NCI-H1092 treated with DMSO at 0.1 percent for 48 hours (cell line): ENCODE measurements at regions not wholly inside any gene's neighbourhood (a gene's known extent, or its start where the extent isn't known, plus 50 kb on each side); places are given as distances from the start of the nearest gene placed in this dataset.

Source experiments
- DNase-seq: peaks from one replicate; lab custom pipeline; 2025; lab: John Stamatoyannopoulos, UW

DNA sequence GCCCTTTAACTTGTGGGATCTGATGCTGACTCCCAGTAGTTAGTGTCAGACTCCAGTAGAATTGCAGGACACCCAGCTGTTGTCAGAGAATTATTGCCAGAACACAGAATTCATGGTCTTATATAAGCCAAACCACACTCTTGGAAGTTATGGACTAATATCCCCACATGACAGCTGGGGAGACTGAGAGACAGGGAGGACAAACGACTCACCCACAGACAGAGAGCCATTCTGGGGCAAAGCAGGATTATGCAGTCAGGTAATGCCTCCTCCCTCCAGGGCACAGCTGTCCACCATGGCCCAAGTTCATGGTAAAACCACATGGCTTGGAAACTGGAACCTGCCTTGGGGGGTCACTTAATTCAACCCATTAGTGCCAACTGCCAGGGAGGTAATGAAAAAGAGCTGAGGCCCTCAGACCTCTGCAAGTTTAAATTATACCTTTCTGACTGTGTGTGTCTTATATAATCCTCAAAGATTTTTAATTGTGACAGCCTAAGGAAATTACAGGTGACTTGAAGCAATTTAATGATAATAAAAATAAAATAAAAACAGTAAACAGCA lies 299.5 kb downstream of the BUD13 start:
- DNase-seq: no peak

DNA sequence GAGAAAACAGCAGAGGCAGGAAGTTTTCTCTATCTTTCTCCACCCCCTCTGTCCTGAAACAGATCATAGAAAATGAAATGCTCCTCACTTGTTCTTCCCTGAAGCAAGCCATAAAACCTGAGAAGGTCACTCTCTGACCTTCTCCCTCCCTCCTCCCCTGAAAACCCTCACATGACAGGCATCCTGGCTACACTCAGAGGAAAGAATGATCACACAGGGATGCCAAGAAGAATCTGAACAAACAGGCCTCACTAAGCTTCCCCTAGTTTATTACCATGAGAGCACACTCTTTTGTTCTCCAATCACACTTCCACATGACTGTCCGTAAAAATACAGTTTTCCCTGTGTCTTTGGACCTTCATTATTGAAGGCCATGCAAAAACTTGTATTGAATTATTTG lies 300.1 kb downstream of the BUD13 start:
- no peak for DNase-seq

DNA sequence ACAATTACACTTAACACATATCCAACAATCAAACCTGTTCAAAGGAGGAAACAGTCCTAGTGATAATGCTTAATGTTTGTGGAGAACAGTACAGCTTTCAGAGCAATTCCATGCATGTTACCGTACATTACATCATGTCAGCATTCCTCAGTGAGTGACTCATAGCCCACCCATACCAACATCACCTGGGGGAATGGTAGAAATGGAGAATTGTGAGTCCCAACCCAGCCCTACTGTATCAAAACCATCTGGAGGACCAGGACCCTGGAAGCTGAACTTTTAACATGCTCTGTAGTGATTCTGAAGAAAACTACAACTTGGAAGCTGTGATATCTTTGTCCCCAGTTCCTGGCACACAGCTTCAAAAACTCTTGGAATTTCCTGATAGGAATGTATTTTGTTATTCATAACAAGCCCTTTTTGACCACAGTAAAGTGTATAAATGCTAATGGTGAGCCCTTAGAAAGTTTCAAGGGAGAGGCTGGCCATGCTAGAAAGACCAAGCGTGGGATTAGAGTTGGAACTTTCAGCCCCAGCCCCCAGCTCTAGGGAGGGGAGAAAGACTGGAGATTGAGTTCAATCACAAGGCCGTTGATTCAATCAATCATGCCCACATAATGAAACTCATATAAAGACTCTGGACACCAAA lies 301.1 kb downstream of the BUD13 start:
- DNase-seq: no peak

DNA sequence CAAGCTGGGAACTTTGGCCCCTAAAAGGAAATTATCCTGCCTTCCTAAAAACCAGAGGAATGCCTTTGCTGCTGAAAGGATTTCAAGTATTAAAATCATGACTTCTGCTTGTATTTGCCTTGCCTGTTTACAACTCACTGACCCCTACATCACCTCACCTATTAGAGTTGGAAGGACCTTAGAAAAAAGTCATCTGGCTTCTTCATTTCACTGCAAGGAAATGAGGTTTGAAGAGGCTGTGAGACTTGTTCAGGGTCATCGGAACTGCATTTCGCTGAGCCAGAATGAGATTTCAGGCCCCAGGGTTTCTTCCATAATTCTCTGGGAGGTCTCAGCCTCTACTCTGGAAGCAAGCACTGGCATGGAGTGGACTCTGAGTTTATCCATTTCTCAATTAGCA lies 304.1 kb downstream of the BUD13 start:
- no peak for DNase-seq

DNA sequence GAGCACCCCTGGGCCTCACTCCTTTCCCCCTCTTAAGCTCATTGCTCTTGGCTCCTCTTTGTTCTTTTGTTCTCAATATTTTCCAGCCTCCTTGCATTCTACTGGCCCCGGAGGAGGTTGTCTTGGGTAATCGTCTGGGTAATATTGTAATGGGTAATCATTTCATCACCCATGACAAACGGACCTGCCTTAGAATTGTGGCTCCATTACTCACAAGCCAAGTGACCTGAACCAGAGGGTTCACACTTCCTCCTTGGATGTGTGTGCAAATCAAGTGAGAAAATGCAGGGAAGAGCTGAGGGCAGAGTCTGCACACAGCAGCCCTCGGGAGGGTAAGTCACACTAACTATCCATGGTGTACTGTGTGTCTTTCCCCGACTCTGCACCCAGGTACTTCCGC lies 305.0 kb downstream of the BUD13 start:
- DNase-seq: no peak

DNA sequence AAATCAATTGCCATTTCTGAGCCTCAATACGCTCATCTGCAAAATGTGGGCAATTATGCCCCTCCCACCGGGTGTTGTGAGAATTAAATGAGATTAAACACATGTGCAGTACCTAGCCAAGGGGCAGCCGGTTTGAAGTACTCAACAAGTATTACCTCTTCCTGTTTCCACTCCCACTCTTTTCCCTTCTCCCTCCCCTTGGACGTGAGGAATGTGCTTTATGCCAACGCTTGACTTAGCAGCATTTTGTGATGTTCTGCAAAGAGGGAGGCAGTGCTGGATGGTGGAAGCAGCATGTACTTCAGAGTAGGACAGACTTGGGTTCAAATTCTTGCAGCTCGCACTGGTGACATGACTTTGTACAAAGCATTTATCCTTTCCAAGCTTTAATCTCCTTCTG lies 306.0 kb downstream of the BUD13 start:
- DNase-seq: no peak

DNA sequence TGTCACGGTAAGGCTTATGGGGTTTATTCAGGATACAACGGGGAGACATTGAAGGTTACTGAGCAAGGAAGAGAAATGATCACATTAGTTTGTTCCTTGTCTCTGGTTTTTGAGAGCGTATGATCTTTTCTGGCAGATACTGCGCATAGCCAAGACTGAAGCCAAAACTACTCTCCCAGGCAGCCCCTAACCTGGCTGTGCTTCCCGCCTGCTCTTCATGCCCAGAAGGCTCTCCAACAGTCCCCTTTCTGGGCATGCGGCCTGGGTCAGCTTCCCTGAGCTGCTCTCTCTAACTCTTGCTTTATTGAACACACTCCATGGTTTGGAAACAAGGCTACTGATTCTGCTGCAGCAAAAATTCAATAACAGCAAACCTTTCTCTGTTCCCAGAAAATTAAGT lies 306.6 kb downstream of the BUD13 start:
- DNase-seq: no peak

DNA sequence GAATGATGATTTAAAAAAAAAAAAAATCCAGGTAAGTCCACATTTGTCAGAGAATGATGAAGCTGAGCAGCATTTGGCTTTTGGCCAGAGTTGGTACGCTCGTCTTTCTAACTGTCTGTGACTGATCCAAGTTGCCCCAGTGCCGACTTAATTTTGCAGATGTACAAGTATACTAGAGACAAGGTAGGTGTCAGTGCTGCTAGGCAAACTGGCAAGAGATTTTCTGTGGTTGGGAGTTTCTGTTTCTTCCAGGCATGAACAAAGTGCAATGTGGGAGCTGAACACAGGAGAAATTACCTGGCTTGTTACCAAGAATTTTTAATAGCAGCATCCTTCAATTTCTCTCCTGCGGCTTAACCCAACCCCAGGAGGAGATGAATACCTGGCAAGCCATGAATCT lies 307.7 kb downstream of the BUD13 start:
- DNase-seq: no peak

DNA sequence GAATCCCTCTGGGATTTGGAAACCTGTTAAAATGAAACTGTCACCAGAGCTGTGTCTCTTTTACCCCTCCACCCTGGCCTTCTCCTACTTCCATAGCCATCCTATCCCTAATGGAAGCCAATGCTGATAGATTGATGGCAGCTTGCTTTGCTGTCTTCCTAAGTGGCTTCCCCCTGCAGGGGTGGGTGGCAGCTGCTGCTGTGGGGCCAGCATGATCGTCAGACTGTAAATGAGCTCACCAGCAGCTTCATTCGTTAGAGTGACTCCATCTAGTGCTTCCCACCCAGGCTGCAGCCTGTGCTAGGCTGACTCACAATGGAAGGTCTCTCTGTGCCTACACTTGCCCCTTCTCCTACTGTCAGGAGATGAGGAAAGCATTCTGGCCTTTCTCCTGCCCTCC lies 311.0 kb downstream of the BUD13 start:
- DNase-seq: peak; percentile 64

DNA sequence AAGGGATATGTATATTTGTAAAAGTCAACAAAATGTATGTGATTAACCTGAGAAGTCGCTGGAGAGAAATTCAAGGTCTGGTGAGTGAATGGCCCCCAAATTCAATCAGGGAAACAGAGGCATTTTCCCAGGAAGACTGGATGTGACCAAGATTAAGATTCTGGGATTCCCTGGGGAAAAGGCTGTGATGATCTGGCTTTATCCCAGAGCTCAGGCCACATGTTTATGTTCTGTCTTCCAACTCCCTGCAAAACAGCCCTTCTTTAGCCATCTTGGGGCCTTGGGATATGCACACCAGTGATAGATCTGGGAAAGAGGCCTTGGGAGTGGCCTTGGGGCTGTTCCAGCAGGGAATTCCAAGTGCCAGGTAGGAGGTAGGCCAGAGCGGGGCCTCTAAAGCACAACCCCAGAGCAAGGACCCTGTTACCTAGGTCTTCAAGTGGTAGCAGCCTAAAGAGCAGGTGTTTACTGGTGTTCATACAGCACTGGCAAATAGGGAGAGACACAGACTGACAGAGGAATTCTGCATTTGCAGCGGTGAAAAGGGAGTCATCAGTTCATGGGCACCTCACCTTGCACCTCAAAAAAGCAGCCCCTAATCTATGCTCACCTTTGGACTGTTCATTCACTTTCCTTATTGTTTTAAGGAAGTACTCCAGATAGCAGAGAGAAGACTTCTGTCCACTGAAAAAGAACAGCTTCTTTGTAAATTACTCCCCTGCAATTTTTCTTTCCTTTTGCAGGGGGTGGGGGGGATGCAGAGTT lies 312.4 kb downstream of the BUD13 start:
- peak; percentile 28 for DNase-seq

DNA sequence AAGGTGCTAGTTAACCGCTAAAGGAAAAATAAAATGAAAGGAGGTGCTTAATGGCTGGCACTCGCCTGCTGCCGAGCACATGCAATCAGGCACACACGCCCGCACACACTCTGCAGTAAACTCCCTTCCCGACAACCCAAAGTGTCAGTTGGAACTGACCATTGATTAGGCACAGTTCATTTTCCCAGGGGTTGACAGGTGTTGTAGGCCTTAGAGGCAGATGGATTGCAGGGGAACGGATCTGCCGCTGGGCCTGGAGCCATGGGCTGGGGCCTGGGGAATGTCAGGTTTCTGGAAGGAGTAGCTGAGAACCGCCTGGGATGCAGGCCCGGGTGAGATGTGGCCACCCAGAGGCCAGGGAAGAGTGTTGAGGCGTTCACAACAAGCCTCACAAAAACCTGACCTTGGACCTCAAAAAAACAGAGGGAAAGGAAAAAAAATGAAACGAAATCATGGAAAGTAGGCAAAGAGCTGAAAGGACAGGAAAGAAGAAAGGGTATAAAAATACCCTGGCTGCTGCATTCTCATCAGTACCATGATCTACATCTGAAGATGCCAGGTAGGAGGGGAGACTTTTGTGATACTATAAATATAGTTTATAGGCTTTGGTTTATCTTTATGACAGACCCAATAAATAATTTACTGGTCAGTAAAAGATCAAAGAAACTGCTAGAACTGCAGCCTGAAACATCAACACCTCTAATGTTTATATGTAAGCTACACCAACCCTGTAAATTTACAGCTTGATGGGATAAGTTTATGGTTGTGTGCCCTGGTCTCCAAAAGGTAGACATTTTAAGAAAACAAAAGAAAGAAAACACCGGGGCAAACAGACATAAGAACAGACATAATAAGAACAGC lies 313.4 kb downstream of the BUD13 start:
- no peak for DNase-seq

DNA sequence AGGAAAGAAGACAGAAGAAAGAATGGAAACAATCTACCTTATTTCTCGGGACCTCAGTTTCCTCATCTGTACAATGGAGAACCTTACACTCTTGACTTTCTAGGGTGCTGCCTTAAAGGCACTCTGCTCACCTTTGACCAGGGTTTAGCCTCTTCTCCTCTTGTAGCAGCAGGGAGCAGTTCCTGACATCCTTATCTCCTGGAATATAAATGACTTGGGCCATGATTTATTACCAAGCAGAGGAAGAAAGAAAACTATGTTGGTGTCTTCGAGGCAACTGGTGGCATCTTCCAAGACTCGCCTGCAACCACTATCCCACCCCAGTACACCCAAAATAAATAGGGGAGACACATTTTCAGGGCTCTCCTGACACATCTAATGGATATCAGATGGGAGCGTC lies 314.2 kb downstream of the BUD13 start:
- no peak for DNase-seq

DNA sequence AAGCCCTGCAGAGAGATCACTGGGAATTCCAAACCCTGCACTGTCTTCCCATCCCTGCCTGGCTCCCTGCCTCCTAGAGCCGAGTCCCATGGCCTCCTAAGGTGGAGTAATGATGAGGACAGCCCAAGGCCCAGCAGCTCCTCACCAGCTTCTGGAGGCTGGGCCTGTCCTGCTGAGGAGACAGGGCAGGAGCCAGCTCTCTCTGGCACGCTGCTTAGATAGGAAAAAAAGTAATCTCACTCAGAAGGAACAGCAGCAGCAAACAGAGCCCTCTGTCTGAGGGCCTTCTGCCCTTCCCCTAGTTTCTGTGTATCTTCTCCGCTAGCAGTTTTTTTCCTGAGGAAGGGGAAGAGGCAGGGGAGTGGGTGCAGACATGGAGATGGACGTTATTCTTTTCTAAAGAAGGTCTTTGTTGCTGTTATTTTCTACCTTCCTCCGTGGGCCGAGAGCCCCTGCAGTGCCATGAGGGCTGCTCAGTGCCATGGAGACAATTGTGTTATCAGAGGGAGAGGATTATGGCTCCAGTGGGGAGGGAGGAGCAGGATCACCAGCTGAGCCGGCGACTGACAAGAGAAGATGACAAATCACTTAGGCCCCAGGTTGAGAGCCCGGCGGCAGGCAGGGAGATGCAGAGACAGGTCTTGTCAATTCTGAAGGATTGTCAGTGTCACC lies 315.3 kb downstream of the BUD13 start:
- DNase-seq: peak; percentile 68

DNA sequence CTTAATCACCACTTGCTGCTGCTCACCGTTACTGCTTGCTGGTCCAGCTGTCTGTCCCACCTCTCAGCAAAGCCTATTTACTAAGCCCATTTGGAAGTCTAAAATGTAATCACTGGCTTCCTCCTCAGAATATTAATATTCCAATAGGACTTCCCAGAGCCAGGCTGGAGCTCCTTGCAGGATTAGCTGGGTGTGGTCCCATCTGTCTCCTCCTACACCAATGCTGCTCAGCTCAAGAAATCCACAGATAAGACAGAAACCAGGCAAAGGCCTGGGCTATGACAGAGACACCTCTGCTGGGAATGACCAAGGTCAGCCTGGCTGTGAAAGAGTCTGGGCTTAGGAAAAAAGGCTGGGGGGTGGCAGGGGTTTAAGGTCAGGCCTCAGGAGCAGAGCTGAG lies 317.8 kb downstream of the BUD13 start:
- DNase-seq: no peak

DNA sequence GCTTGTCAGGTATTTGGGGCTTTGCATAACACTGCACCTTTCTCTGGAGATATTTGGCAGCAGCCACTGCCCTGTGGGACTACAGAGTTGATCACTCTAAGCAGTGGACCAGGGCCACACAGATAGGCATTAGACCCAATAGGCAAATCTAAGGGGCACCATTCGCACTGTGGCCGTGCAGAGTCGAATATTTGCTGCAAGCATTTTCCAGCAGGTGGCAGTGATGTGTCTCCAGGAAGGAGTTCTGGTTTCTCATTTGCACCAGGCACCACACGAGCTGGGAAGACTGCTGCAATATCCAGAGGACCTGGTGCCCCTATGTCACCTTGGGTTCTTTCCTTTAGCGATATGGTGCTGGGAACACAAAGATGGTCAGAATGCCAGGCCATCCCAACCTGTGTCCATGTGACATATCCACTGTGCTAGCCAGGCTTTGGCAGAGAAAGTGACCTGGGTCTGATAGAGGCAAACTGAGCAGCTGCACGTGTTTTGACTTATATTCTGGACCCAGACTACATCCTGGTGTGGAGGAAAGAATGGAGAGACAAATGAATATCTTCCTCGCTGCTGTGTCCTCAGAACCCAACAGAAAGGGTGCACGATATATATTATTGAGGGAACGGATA lies 318.7 kb downstream of the BUD13 start:
- peak; percentile 73 for DNase-seq

DNA sequence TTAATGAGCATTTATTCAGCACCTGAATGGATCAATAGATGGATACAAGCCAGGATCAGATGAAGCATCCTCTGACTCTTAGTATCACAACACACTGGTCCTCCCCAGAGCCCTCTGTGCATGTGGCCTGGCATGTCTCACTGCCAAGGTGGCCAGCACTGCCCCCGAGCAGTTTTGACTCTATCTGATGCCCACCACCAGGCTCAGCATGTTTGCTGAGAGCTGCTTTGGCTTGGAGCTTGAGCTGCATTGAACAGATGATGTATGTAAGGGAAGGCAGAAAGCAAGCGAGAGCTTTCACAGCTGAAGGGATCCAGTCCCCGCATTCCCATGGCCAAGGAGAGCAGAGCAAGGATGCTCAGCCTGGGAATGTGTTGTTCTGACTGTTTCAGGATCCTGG lies 320.3 kb downstream of the BUD13 start:
- DNase-seq: peak; percentile 67

DNA sequence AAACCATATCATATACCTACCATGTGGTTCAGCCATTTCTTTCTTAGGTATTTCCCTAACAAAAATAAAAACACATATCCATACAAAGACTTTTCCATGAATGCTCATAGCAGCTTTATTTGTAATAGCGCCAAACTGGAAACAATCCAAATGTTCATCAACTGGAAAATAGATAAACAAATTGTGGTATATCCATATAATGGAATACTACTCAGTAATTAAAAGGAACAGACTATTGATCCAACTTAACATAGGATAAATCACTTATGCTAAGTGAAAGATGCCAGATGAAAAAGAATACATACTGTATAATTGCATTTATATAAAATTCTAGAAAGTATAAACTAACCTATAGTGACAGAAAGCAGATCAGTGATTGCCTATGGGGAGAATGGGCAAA lies 323.3 kb downstream of the BUD13 start:
- no peak for DNase-seq

DNA sequence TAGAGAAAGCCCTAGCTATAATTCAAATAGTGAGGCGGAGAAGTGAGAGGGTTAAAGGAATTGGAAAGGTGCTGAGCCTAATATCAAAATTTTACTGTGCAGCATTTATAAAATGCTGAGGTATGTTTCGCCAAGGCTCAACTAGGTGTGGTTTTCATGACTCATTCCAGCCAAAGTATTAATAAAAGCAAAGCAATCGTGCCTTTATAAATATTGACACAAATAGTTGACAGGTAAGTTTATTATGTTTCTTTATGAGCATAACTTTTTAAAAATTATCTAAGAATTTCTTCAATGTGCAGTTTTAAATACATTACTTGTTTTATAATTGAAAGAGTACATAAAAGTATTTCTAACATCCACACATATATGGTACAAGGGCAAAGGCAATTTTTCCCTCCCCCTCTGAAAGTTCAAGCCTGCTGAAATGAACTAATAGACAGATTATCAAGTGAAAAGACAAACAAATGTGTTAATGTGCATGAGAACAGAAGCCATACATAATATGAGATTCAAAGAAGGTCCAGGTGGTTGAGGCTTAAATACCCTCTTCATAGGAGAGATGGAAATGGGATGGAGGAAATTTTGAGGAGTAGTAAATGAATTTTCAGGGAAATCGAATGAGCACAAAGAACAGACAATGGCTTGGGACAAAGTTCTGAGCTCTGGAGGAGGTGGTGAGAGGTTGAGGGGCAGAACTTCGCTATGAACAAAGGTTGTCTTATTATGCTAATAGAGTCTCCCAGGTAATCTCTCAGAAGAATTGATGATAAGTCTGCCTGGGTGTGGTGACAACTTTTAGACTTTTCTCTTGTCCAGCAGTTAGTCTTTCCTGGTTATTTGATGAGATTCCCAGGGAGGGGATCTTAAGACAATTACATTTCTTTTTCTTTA lies 326.5 kb downstream of the BUD13 start:
- no peak for DNase-seq

DNA sequence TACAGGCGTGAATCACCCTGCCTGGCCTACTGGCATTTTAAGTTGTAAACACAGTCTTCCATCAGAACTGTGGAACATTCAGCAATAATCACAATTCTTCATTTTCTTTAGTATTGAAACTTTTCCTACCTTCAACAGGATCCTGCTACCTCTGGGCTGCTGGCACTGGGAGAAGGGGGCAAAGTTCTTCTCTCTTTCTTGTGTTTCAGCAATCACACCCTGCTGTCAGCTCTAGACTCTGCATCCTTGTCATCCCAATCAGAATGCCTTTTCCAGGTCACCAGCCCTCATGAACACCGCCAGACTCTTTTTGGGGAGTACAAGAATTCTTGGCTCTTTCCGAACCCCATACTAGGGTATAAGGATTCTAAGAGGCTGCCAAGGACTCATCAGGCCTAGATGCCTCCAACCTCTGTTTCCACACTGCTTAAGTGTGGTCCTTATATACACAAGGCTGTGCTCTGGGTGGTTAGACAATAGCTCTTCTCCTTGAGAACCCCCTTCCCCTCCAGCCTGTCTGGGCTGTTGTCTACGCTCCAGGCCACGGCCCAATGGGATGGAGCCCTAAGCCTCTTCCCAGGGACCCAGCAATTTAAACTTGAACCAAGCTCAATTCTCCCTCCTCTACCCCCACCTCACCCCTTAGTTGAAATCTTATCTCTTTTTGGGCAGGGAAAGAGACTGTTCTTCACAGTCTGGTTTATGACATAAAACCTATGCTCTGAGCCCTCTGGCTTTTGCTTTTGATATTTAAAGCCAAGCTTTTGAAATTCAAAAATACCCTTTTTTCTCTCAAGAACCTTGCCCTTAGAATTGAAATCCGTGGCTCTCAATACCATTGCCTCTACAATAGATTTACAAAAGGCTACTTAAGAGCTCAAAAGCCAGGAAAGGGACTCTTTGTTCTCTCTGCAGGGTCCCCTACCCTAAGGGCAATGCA lies 327.4 kb downstream of the BUD13 start:
- no peak for DNase-seq
